NCI-H146 (cell line): ENCODE measurements at regions not wholly inside any gene's neighbourhood (a gene's known extent, or its start where the extent isn't known, plus 50 kb on each side); places are given as distances from the start of the nearest gene placed in this dataset.

Experiments used
- DNase-seq: peaks from one replicate; lab custom pipeline; 2025; lab: John Stamatoyannopoulos, UW

GRCh38 chr5:168165221-168165914 is 126.1 kb upstream of the WWC1 start:
- DNase-seq = peak; percentile 71

GRCh38 chr5:168165977-168166376 is 125.5 kb upstream of the WWC1 start:
- peak; percentile 58 for DNase-seq

- DNase-seq = no peak
Observed at GRCh38 chr5:168167338-168167737, 124.1 kb upstream of the WWC1 start.

GRCh38 chr5:168168978-168169698 is 122.3 kb upstream of the WWC1 start:
- DNase-seq = no peak

- no peak for DNase-seq
Observed at GRCh38 chr5:168169791-168170190, 121.7 kb upstream of the WWC1 start.

GRCh38 chr5:168171901-168172759 is 119.3 kb upstream of the WWC1 start:
- no peak for DNase-seq

- no peak for DNase-seq
Observed at GRCh38 chr5:168172760-168173223, 118.7 kb upstream of the WWC1 start.

- DNase-seq = no peak
Observed at GRCh38 chr5:168174376-168174775, 117.1 kb upstream of the WWC1 start.

GRCh38 chr5:168176251-168176650 is 115.2 kb upstream of the WWC1 start:
- DNase-seq = no peak

GRCh38 chr5:168176941-168177340 is 114.5 kb upstream of the WWC1 start:
- no peak for DNase-seq

GRCh38 chr5:168177831-168178450 is 113.5 kb upstream of the WWC1 start:
- DNase-seq = peak; percentile 58

GRCh38 chr5:168179192-168179593 is 112.3 kb upstream of the WWC1 start:
- DNase-seq = no peak

GRCh38 chr5:168182269-168182668 is 109.2 kb upstream of the WWC1 start:
- no peak for DNase-seq

- no peak for DNase-seq
Observed at GRCh38 chr5:168184103-168184502, 107.3 kb upstream of the WWC1 start.

- DNase-seq = no peak
Observed at GRCh38 chr5:168186289-168187074, 105.0 kb upstream of the WWC1 start.

- no peak for DNase-seq
Observed at GRCh38 chr5:168187614-168188013, 103.8 kb upstream of the WWC1 start.

- DNase-seq = no peak
Observed at GRCh38 chr5:168188182-168188581, 103.3 kb upstream of the WWC1 start.

GRCh38 chr5:168192120-168192519 is 99.3 kb upstream of the WWC1 start:
- no peak for DNase-seq

- DNase-seq = peak; percentile 1
Observed at GRCh38 chr5:168193493-168194250, 97.8 kb upstream of the WWC1 start.

GRCh38 chr5:168195110-168195509 is 96.3 kb upstream of the WWC1 start:
- no peak for DNase-seq

GRCh38 chr5:168198359-168198758 is 93.1 kb upstream of the WWC1 start:
- DNase-seq = no peak
